Right lobe of liver (tissue), 4 donors: ENCODE measurements at regions not wholly inside any gene's neighbourhood (a gene's known extent, or its start where the extent isn't known, plus 50 kb on each side); places are given as distances from the start of the nearest gene placed in this dataset.

Experiments
- POLR2A ChIP-seq: fragments of 450-650 bp; IDR thresholded peaks from one replicate; pipeline ENCODE4 v1.6.1; 2017; ENCODE audit warnings: antibody characterized with exemption, mild to moderate bottlenecking
- TF ChIP-seq, protein P1 (sequence below), 4 donors: fragments of 200-600 bp in 3 of 4; fragments of 450-650 bp in 1 of 4; IDR thresholded peaks; one replicate each; pipeline versions ENCODE4 v1.5.1 to v1.8.0; 2016 to 2022; ENCODE audit warnings: antibody characterized with exemption in 4 of 4, mild to moderate bottlenecking in 2 of 4
- donor health status: DM: no; HTN: no; CAD: no.
- donor health status: DM: no; HTN: no; CAD: no.
- donor health status: DM: no; HTN: yes; CAD: no.

DNA sequence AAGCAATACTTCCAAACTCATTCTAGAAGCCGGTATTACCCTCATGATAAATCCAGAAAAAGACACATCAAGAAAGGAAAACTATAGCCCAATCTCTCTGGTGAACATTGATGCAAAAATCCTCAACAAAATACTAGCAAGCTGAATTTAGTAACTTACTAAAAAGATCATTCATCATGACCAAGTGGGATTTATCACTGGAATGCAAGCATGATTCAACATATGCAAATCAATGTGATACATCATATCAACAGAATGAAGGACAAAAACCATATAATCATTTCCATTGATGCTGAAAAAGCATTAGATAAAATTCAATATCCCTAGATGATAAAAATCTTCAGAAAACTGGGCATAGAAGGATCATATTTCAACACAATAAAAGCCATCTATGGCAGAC, 402.9 kb downstream of the TGFB2 start:
- no peak for TF ChIP-seq POLR2A
- TF ChIP-seq, protein P1, sequence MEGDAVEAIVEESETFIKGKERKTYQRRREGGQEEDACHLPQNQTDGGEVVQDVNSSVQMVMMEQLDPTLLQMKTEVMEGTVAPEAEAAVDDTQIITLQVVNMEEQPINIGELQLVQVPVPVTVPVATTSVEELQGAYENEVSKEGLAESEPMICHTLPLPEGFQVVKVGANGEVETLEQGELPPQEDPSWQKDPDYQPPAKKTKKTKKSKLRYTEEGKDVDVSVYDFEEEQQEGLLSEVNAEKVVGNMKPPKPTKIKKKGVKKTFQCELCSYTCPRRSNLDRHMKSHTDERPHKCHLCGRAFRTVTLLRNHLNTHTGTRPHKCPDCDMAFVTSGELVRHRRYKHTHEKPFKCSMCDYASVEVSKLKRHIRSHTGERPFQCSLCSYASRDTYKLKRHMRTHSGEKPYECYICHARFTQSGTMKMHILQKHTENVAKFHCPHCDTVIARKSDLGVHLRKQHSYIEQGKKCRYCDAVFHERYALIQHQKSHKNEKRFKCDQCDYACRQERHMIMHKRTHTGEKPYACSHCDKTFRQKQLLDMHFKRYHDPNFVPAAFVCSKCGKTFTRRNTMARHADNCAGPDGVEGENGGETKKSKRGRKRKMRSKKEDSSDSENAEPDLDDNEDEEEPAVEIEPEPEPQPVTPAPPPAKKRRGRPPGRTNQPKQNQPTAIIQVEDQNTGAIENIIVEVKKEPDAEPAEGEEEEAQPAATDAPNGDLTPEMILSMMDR (IDR thresholded peaks at IDR 0.05) = no peak
